Esophagus squamous epithelium (tissue), 5 donors: ENCODE measurements at regions not wholly inside any gene's neighbourhood (a gene's known extent, or its start where the extent isn't known, plus 50 kb on each side); places are given as distances from the start of the nearest gene placed in this dataset.

ENCODE experiments used
- DNase-seq: peaks from one replicate; lab custom pipeline; 2025; lab: John Stamatoyannopoulos, UW
- H3K27ac ChIP-seq, 4 donors: fragments of 200-600 bp; sonication (generic); one replicate each; pipeline ENCODE4 v1.5.1; 2016 to 2019; ENCODE audit warnings: mild to moderate bottlenecking in 1 of 4
- H3K27me3 ChIP-seq, 4 donors: fragments of 200-600 bp; sonication (generic); 1 replicate in 3 of 4; 2 replicates in 1 of 4; pipeline versions ENCODE4 v1.5.1 to v1.6.0; 2017 to 2021; ENCODE audit warnings: antibody characterized with exemption in 1 of 4
- H3K36me3 ChIP-seq, 3 donors: fragments of 200-600 bp; sonication (generic); one replicate each; pipeline ENCODE4 v1.5.1; 2016 to 2019
- H3K4me1 ChIP-seq, 3 donors: fragments of 200-600 bp; sonication (generic); one replicate each; pipeline ENCODE4 v1.5.1; 2017 to 2019
- H3K4me3 ChIP-seq, 4 donors: fragments of 200-600 bp; sonication (generic); 1 replicate in 3 of 4; 2 replicates in 1 of 4; pipeline ENCODE4 v1.5.1; 2016 to 2019; ENCODE audit warnings: mild to moderate bottlenecking in 2 of 4, moderate library complexity in 1 of 4
- H3K9me3 ChIP-seq, 3 donors: fragments of 200-600 bp; sonication (generic); one replicate each; pipeline ENCODE4 v1.5.1; 2016 to 2019
- POLR2A ChIP-seq, 4 donors: fragments of 450-650 bp; IDR thresholded peaks; one replicate each; pipeline ENCODE4 v1.6.1; 2017; ENCODE audit warnings: antibody characterized with exemption in 4 of 4, mild to moderate bottlenecking in 4 of 4, moderate library complexity in 3 of 4
- WGBS, 2 donors: methylation state at CpG; one replicate each; pipeline ENCODE4 v1.1.5; 2018; 5-methylcytosine and 5-hydroxymethylcytosine counted together
- intact Hi-C: fragments of 100-400 bp; cut with DNase I; formaldehyde crosslinking; loops from one replicate; pipeline ENCODE4 v1.15.0; 2022
- TF ChIP-seq, protein P1 (sequence below), 6 experiments: fragments of 450-650 bp in 4 of 6; fragments of 200-600 bp in 2 of 6; sonication (generic) in 2 of 6; IDR thresholded peaks; one replicate each; pipeline ENCODE4 v1.5.1; 2016 to 2019; ENCODE audit warnings: antibody characterized with exemption in 6 of 6, mild to moderate bottlenecking in 4 of 6, moderate library complexity in 4 of 6
- donor health status: DM: yes; HTN: yes; CAD: no.

DNA sequence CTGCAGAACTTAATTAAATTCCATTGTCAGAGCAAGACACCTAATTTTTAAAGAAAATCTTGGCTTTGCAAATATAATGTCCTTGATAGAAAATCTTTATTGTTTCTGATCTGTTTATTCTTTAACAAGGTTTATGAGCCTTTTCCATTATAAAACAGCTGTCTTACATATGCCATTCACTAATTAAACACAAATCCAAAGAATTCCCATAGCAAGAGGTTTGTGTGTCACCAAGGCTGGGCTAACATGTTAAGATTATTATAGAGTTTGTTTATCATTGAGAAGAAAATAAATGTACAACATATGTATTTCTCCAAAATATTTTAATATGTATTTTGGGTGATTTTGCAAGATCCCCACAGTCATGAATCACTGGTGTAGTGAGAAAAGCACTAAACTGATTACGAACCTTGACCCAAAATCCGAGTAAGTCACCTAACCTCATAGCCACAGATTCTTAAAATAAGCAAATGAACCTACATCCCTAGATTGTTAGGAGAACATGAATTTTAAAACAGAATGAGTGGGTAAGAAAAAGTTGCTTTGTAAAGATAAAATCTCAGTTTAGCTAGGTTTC is 694.8 kb upstream of the INTU start:
- H3K4me3 ChIP-seq: no peak overlapping the region
- H3K9me3 ChIP-seq: no peaks in the 10 kb centered on the region
- H3K4me1 ChIP-seq: no peaks in the 10 kb centered on the region
- intact Hi-C loops: no loop called here
- no peaks in the 10 kb centered on the region for H3K27me3 ChIP-seq
- DNase-seq: no peak
- H3K36me3 ChIP-seq: no peaks in the 10 kb centered on the region
- WGBS, 2 donors: 83 to 93% methylated on average over 2 of the region's 2 CpGs
- no peak overlapping the region for H3K27ac ChIP-seq
- TF ChIP-seq, protein P1, sequence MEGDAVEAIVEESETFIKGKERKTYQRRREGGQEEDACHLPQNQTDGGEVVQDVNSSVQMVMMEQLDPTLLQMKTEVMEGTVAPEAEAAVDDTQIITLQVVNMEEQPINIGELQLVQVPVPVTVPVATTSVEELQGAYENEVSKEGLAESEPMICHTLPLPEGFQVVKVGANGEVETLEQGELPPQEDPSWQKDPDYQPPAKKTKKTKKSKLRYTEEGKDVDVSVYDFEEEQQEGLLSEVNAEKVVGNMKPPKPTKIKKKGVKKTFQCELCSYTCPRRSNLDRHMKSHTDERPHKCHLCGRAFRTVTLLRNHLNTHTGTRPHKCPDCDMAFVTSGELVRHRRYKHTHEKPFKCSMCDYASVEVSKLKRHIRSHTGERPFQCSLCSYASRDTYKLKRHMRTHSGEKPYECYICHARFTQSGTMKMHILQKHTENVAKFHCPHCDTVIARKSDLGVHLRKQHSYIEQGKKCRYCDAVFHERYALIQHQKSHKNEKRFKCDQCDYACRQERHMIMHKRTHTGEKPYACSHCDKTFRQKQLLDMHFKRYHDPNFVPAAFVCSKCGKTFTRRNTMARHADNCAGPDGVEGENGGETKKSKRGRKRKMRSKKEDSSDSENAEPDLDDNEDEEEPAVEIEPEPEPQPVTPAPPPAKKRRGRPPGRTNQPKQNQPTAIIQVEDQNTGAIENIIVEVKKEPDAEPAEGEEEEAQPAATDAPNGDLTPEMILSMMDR (IDR thresholded peaks at IDR 0.05): no peak
- TF ChIP-seq POLR2A (IDR thresholded peaks at IDR 0.05): no peak

DNA sequence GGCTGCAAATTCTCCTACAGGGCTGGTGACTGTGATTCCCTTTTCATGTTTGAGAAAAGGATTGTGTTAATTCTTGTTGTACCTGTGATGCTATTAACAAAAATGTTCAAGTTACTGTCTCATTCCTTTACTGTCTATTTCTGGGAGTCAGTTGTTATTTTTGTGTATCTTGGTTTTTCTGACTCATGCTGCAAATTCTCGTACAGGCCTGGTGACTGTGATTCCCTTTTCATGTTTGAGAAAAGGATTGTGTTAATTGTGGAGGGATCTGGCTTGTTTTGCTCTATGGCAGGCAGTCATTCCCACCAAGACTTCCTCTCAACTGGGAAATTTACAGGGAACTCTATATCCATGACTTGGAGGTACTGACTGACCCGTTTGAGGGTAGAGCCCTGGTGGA is 693.4 kb upstream of the INTU start:
- H3K36me3 ChIP-seq: no peaks in the 10 kb centered on the region
- no peaks in the 10 kb centered on the region for H3K4me1 ChIP-seq
- intact Hi-C loops: no loop called here
- H3K4me3 ChIP-seq: no peak overlapping the region
- no peaks in the 10 kb centered on the region for H3K9me3 ChIP-seq
- WGBS, 2 donors: 36 to 40% methylated on average over 2 of the region's 2 CpGs
- DNase-seq: no peak
- H3K27me3 ChIP-seq: no peaks in the 10 kb centered on the region
- H3K27ac ChIP-seq: no peak overlapping the region
- TF ChIP-seq, protein P1 (IDR thresholded peaks at IDR 0.05): no peak
- no peak for TF ChIP-seq POLR2A (IDR thresholded peaks at IDR 0.05)

DNA sequence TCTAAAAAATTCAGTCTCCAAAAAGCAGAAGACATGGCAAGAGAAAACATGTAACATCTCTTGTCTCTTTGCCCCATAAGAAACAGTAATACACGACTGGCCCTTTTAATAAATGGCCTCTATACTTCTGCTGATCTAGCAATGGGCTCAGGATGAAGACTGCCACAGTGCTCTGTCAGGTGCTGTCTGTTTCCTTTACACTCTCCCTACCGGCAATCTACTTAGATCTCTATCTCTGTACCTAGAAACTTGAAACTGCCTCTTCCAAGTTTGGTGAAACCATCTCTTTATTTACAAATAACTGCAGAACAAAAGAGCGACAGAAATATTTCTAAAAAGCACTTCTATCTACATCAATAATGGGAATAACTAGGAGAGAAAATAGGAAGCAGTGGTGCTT is 685.2 kb upstream of the INTU start:
- Histone ChIP-seq H3K9me3 (no peaks in the 10 kb centered on the region), H3K4me3 (no peak overlapping the region), H3K27ac (no peak overlapping the region), H3K4me1 (no peaks in the 10 kb centered on the region), H3K36me3 (no peaks in the 10 kb centered on the region), H3K27me3 (no peaks in the 10 kb centered on the region)
- TF ChIP-seq, protein P1 (IDR thresholded peaks at IDR 0.05): no peak
- TF ChIP-seq POLR2A (IDR thresholded peaks at IDR 0.05): no peak
- 79 to 84% methylated on average over 3 of the region's 3 CpGs for WGBS, 2 donors
- DNase-seq: no peak
- intact Hi-C loops: no loop called here

DNA sequence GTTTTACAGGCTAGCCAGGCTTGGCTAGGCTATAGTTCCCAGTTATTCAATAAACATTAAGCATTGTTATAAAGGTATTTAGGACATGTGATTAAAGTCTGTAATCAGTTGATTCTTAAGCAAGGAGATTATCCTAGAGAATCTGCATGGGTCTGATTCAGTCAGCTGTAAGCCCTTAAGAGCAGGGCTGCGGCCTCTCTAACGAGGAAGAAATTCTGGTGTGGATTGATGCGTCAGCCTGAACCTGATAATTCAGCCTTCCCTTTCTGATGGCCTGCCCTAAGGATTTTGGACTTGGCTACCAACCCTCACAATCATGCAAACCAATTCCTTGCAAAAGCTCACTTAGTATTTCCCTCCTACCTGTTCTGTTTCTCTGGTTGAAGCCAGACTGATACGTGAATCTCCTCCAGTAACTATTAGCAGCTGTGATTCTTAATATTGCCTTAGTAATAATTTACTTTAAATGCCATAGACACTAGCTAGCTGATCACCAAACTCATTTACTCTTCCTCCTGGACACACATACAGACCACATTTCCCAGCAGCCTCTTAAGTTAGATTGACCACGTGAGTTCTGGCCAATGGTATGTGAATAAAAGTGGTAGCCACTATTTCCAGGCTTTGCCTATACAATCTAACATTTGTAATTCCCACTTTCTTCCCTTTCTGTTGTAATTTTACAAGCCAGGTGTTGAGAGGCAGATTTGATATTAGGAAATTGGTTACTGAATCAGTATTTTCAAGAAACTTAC is 678.0 kb upstream of the INTU start:
- TF ChIP-seq POLR2A (IDR thresholded peaks at IDR 0.05): no peak
- TF ChIP-seq, protein P1 (IDR thresholded peaks at IDR 0.05): no peak
- no peaks in the 10 kb centered on the region for H3K27me3 ChIP-seq

More for the DNA sequence above, 678.0 kb upstream of the INTU start:
- no peak overlapping the region for H3K4me3 ChIP-seq
- no peak overlapping the region for H3K27ac ChIP-seq
- intact Hi-C loops: loop anchor here (10.0 kb wide), 1 partner anchor 440 kb away; no protein-coding TSS in a partner anchor
- H3K4me1 ChIP-seq: peaks cover 0 to 7% (median 0%) of the 10 kb centered on the region in 3 donors
- no peaks in the 10 kb centered on the region for H3K9me3 ChIP-seq
- DNase-seq: no peak
- 85 to 92% methylated on average over 5 of the region's 5 CpGs for WGBS, 2 donors
- H3K36me3 ChIP-seq: no peaks in the 10 kb centered on the region
